ENCODE measurements at regions not wholly inside any gene's neighbourhood (a gene's known extent, or its start where the extent isn't known, plus 50 kb on each side); places are given as distances from the start of the nearest gene placed in this dataset.

- TF ChIP-seq CTCF (IDR thresholded peaks at IDR 0.05 in 2 of 3, conservative IDR thresholded peaks at IDR 0.05 in 1 of 3; ENCODE audit: borderline replicate concordance in 1 of 3, insufficient read depth in 1 of 3, low read depth in 2 of 3, low read length in 2 of 3) (no peak), FOSL1 (IDR thresholded peaks at IDR 0.05; ENCODE audit: low read depth) (no peak), YY1 (IDR thresholded peaks at IDR 0.05; ENCODE audit: extremely low read depth, insufficient replicate concordance, low read depth, low read length) (no peak), SIN3A (IDR thresholded peaks at IDR 0.05; ENCODE audit: low read depth) (no peak), POLR2AphosphoS5 (IDR thresholded peaks at IDR 0.05; ENCODE audit: low read depth, low read length) (no peak), POLR2A (IDR thresholded peaks at IDR 0.05; ENCODE audit: borderline replicate concordance, extremely low read depth, insufficient read depth, insufficient read length) (no peak), SRF (IDR thresholded peaks at IDR 0.05; ENCODE audit: low read depth) (no peak), ZNF274 (IDR thresholded peaks at IDR 0.05; ENCODE audit: low read depth, low read length) (no peak), JUND (IDR thresholded peaks at IDR 0.05) (no peak), REST (IDR thresholded peaks at IDR 0.05; ENCODE audit: low read depth) (no peak)
- TF ChIP-seq, protein P1, sequence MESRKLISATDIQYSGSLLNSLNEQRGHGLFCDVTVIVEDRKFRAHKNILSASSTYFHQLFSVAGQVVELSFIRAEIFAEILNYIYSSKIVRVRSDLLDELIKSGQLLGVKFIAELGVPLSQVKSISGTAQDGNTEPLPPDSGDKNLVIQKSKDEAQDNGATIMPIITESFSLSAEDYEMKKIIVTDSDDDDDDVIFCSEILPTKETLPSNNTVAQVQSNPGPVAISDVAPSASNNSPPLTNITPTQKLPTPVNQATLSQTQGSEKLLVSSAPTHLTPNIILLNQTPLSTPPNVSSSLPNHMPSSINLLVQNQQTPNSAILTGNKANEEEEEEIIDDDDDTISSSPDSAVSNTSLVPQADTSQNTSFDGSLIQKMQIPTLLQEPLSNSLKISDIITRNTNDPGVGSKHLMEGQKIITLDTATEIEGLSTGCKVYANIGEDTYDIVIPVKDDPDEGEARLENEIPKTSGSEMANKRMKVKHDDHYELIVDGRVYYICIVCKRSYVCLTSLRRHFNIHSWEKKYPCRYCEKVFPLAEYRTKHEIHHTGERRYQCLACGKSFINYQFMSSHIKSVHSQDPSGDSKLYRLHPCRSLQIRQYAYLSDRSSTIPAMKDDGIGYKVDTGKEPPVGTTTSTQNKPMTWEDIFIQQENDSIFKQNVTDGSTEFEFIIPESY (IDR thresholded peaks at IDR 0.05; ENCODE audit: extremely low read depth, insufficient replicate concordance, low read length) = no peak
These were observed 233.1 kb downstream of the POSTN start for GRCh38 chr13:37365496-37365895.

Measured in HCT116 (cell line).